ENCODE measurements at regions not wholly inside any gene's neighbourhood (a gene's known extent, or its start where the extent isn't known, plus 50 kb on each side); places are given as distances from the start of the nearest gene placed in this dataset.

DNA sequence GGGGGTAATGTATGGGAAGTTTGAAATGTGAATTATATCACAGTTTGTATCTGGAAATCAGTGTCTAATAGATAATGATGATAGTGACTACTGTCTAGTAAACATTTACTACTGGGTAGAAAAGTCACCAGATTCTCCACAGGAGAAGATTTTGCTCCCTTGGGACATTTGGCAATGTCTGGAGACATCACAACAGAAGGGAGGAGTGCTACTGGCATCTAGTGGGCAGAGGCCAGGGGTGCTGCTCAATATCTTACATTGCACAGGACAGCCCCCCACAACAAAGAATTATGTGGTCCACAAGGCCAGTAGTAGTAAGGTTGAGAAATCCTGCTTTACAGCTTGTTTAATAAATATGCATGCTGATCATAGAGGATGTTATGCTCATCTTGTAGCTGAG is 92.3 kb upstream of the PRPS1L1 start:
- no peak overlapping the region for H3K27ac ChIP-seq (ENCODE audit: extremely low read depth, low read depth, low read length)
- ChIA-PET CTCF (interaction anchor here (0.5 to 1.2 kb wide), 4 partner anchors 64 to 437 kb away, joined by 3 to 4 read pairs (median 3); no protein-coding TSS in a partner anchor), POLR2A (no interaction called here)
- no peak overlapping the region for H3K4me3 ChIP-seq (ENCODE audit: low read depth, low read length)
- TF ChIP-seq ZNF280D (tag by site-specific recombination; IDR thresholded peaks at IDR 0.05): no peak
- peak; percentile 9; the same call in 1 of the 2 replicates for TF ChIP-seq CTCF (tag by site-specific recombination; IDR thresholded peaks at IDR 0.05)
- no peak for TF ChIP-seq ZNF560 (tag by site-specific recombination; IDR thresholded peaks at IDR 0.05; ENCODE audit: borderline replicate concordance)
- TF ChIP-seq, protein P1, sequence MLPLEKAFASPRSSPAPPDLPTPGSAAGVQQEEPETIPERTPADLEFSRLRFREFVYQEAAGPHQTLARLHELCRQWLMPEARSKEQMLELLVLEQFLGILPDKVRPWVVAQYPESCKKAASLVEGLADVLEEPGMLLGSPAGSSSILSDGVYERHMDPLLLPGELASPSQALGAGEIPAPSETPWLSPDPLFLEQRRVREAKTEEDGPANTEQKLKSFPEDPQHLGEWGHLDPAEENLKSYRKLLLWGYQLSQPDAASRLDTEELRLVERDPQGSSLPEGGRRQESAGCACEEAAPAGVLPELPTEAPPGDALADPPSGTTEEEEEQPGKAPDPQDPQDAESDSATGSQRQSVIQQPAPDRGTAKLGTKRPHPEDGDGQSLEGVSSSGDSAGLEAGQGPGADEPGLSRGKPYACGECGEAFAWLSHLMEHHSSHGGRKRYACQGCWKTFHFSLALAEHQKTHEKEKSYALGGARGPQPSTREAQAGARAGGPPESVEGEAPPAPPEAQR (tag by site-specific recombination; IDR thresholded peaks at IDR 0.05): no peak
- TF ChIP-seq ZNF548 (tag by site-specific recombination; IDR thresholded peaks at IDR 0.05): no peak
- no peaks in the 10 kb centered on the region for H3K36me3 ChIP-seq (ENCODE audit: control insufficient read depth in 2 of 2, insufficient read depth in 1 of 2, low read length in 2 of 2)
- H3K4me1 ChIP-seq (ENCODE audit: control insufficient read depth, insufficient read depth, low read length): no peaks in the 10 kb centered on the region; the same call in 1 of the 2 replicates
- no peaks in the 10 kb centered on the region for H3K9me3 ChIP-seq (ENCODE audit: control insufficient read depth, insufficient read depth, low read depth, low read length)

- ChIA-PET CTCF (interaction anchor here (0.8 kb wide), 1 partner anchor 154 kb away, joined by 3 read pairs; no protein-coding TSS in a partner anchor), POLR2A (no interaction called here)
- Histone ChIP-seq H3K9me3 (ENCODE audit: control insufficient read depth, insufficient read depth, low read depth, low read length) (no peaks in the 10 kb centered on the region), H3K4me1 (ENCODE audit: control insufficient read depth, insufficient read depth, low read length) (peaks cover 4% of the 10 kb centered on the region), H3K27ac (ENCODE audit: extremely low read depth, low read depth, low read length) (no peak overlapping the region), H3K36me3 (ENCODE audit: control insufficient read depth in 2 of 2, insufficient read depth in 1 of 2, low read length in 2 of 2) (no peaks in the 10 kb centered on the region), H3K4me3 (ENCODE audit: low read depth, low read length) (no peak overlapping the region)
- TF ChIP-seq MYNN (tag by site-specific recombination; IDR thresholded peaks at IDR 0.05; ENCODE audit: borderline replicate concordance): no peak
- TF ChIP-seq ZFP3 (tag by site-specific recombination; IDR thresholded peaks at IDR 0.05; ENCODE audit: low read depth): no peak
- TF ChIP-seq REST (tag by site-specific recombination; IDR thresholded peaks at IDR 0.05): no peak
- no peak for TF ChIP-seq ZNF138 (tag by site-specific recombination; IDR thresholded peaks at IDR 0.05; ENCODE audit: borderline replicate concordance)
- no peak for TF ChIP-seq ZNF221 (tag by site-specific recombination; IDR thresholded peaks at IDR 0.05; ENCODE audit: borderline replicate concordance)
Measured at GRCh38 chr7:18123508-18124239, 96.0 kb upstream of the PRPS1L1 start.
